Skeletal muscle tissue (tissue), 3 donors: ENCODE measurements at regions not wholly inside any gene's neighbourhood (a gene's known extent, or its start where the extent isn't known, plus 50 kb on each side); places are given as distances from the start of the nearest gene placed in this dataset.

Source experiments
- H3K27ac ChIP-seq: one replicate; pipeline ENCODE4 v1.7.0; 2013; ENCODE audit warnings: mild to moderate bottlenecking, low read depth, low read length, inconsistent platforms
- H3K27me3 ChIP-seq, 3 donors: one replicate each; pipeline ENCODE4 v1.7.0; 2013; ENCODE audit warnings: low read length in 3 of 3; ENCODE audit not compliant: control insufficient read depth in 3 of 3, insufficient read depth in 3 of 3
- H3K36me3 ChIP-seq, 3 donors: one replicate each; pipeline ENCODE4 v1.7.0; 2013; ENCODE audit warnings: low read length in 3 of 3; ENCODE audit not compliant: control insufficient read depth in 3 of 3, insufficient read depth in 3 of 3
- H3K4me1 ChIP-seq, 3 donors: one replicate each; pipeline ENCODE4 v1.7.0; 2013; ENCODE audit warnings: low read length in 3 of 3, mild to moderate bottlenecking in 3 of 3; ENCODE audit not compliant: control insufficient read depth in 3 of 3, insufficient read depth in 3 of 3
- H3K4me3 ChIP-seq, 3 donors: one replicate each; pipeline ENCODE4 v1.7.0; 2013; ENCODE audit warnings: low read length in 3 of 3
- H3K9ac ChIP-seq, 3 donors: one replicate each; pipeline ENCODE4 v1.7.0; 2013; ENCODE audit warnings: low read length in 3 of 3, mild to moderate bottlenecking in 3 of 3, moderate library complexity in 2 of 3, low read depth in 1 of 3
- H3K9me3 ChIP-seq, 3 donors: one replicate each; pipeline ENCODE4 v1.7.0; 2013; ENCODE audit warnings: low read length in 3 of 3; ENCODE audit not compliant: control insufficient read depth in 3 of 3
- donor health status: Osteomylitis.

- H3K27ac ChIP-seq, result no peak overlapping the region
- H3K9ac ChIP-seq, result no peak overlapping the region
- no peaks in the 10 kb centered on the region for H3K36me3 ChIP-seq
- no peaks in the 10 kb centered on the region for H3K9me3 ChIP-seq
- no peaks in the 10 kb centered on the region for H3K4me1 ChIP-seq
- H3K4me3 ChIP-seq, result no peak overlapping the region
- H3K27me3 ChIP-seq, result no peaks in the 10 kb centered on the region
Measured at GRCh38 chr10:108363576-108363975, 1199.1 kb upstream of the SORCS1 start.

GRCh38 chr10:108362961-108363360, 1198.5 kb upstream of the SORCS1 start:
- H3K9me3 ChIP-seq, result no peaks in the 10 kb centered on the region
- no peaks in the 10 kb centered on the region for H3K27me3 ChIP-seq
- H3K4me3 ChIP-seq, result no peak overlapping the region
- no peak overlapping the region for H3K9ac ChIP-seq
- H3K36me3 ChIP-seq, result no peaks in the 10 kb centered on the region
- no peaks in the 10 kb centered on the region for H3K4me1 ChIP-seq
- no peak overlapping the region for H3K27ac ChIP-seq

- Histone ChIP-seq H3K9ac (no peak overlapping the region), H3K36me3 (no peaks in the 10 kb centered on the region), H3K27me3 (no peaks in the 10 kb centered on the region), H3K9me3 (no peaks in the 10 kb centered on the region), H3K27ac (no peak overlapping the region), H3K4me1 (no peaks in the 10 kb centered on the region), H3K4me3 (no peak overlapping the region)
Measured at GRCh38 chr10:108362296-108362695, 1197.8 kb upstream of the SORCS1 start.

GRCh38 chr10:108360187-108360586, 1195.7 kb upstream of the SORCS1 start:
- H3K9me3 ChIP-seq, result no peaks in the 10 kb centered on the region
- H3K36me3 ChIP-seq, result no peaks in the 10 kb centered on the region
- H3K4me1 ChIP-seq, result no peaks in the 10 kb centered on the region
- no peaks in the 10 kb centered on the region for H3K27me3 ChIP-seq
- H3K27ac ChIP-seq, result no peak overlapping the region
- H3K4me3 ChIP-seq, result no peak overlapping the region
- H3K9ac ChIP-seq, result no peak overlapping the region

GRCh38 chr10:108358912-108359311, 1194.4 kb upstream of the SORCS1 start:
- no peak overlapping the region for H3K9ac ChIP-seq
- H3K4me1 ChIP-seq, result no peaks in the 10 kb centered on the region
- no peaks in the 10 kb centered on the region for H3K9me3 ChIP-seq
- no peaks in the 10 kb centered on the region for H3K27me3 ChIP-seq
- no peak overlapping the region for H3K4me3 ChIP-seq
- no peaks in the 10 kb centered on the region for H3K36me3 ChIP-seq
- H3K27ac ChIP-seq, result no peak overlapping the region

- Histone ChIP-seq H3K9me3 (no peaks in the 10 kb centered on the region), H3K27me3 (no peaks in the 10 kb centered on the region), H3K9ac (no peak overlapping the region), H3K4me3 (no peak overlapping the region), H3K27ac (no peak overlapping the region), H3K4me1 (no peaks in the 10 kb centered on the region), H3K36me3 (no peaks in the 10 kb centered on the region)
Measured at GRCh38 chr10:108352771-108353170, 1188.3 kb upstream of the SORCS1 start.

- no peak overlapping the region for H3K27ac ChIP-seq
- H3K9ac ChIP-seq, result no peak overlapping the region
- H3K36me3 ChIP-seq, result no peaks in the 10 kb centered on the region
- H3K4me1 ChIP-seq, result no peaks in the 10 kb centered on the region
- H3K4me3 ChIP-seq, result no peak overlapping the region
- no peaks in the 10 kb centered on the region for H3K9me3 ChIP-seq
- no peaks in the 10 kb centered on the region for H3K27me3 ChIP-seq
Measured at GRCh38 chr10:108348215-108348614, 1183.7 kb upstream of the SORCS1 start.

GRCh38 chr10:108346066-108346465, 1181.6 kb upstream of the SORCS1 start:
- H3K27ac ChIP-seq, result no peak overlapping the region
- H3K4me3 ChIP-seq, result no peak overlapping the region
- no peaks in the 10 kb centered on the region for H3K36me3 ChIP-seq
- H3K9me3 ChIP-seq, result no peaks in the 10 kb centered on the region
- no peak overlapping the region for H3K9ac ChIP-seq
- no peaks in the 10 kb centered on the region for H3K4me1 ChIP-seq
- H3K27me3 ChIP-seq, result no peaks in the 10 kb centered on the region

GRCh38 chr10:108338146-108338545, 1173.6 kb upstream of the SORCS1 start:
- Histone ChIP-seq H3K9ac (no peak overlapping the region), H3K4me1 (no peaks in the 10 kb centered on the region), H3K36me3 (no peaks in the 10 kb centered on the region), H3K9me3 (no peaks in the 10 kb centered on the region), H3K4me3 (no peak overlapping the region), H3K27me3 (no peaks in the 10 kb centered on the region), H3K27ac (no peak overlapping the region)

- H3K9ac ChIP-seq, result no peak overlapping the region
- no peaks in the 10 kb centered on the region for H3K36me3 ChIP-seq
- no peak overlapping the region for H3K27ac ChIP-seq
- no peaks in the 10 kb centered on the region for H3K4me1 ChIP-seq
- no peaks in the 10 kb centered on the region for H3K27me3 ChIP-seq
- no peak overlapping the region for H3K4me3 ChIP-seq
- no peaks in the 10 kb centered on the region for H3K9me3 ChIP-seq
Measured at GRCh38 chr10:108336836-108337235, 1172.3 kb upstream of the SORCS1 start.

GRCh38 chr10:108327706-108328105, 1163.2 kb upstream of the SORCS1 start:
- no peaks in the 10 kb centered on the region for H3K36me3 ChIP-seq
- H3K9me3 ChIP-seq, result no peaks in the 10 kb centered on the region
- H3K27ac ChIP-seq, result no peak overlapping the region
- H3K27me3 ChIP-seq, result no peaks in the 10 kb centered on the region
- H3K9ac ChIP-seq, result no peak overlapping the region
- H3K4me1 ChIP-seq, result no peaks in the 10 kb centered on the region
- H3K4me3 ChIP-seq, result no peak overlapping the region
